ENCODE measurements at regions not wholly inside any gene's neighbourhood (a gene's known extent, or its start where the extent isn't known, plus 50 kb on each side); places are given as distances from the start of the nearest gene placed in this dataset.
A peak's percentile ranks its signal among the peaks of the same experiment; 100 is the strongest.

DNA sequence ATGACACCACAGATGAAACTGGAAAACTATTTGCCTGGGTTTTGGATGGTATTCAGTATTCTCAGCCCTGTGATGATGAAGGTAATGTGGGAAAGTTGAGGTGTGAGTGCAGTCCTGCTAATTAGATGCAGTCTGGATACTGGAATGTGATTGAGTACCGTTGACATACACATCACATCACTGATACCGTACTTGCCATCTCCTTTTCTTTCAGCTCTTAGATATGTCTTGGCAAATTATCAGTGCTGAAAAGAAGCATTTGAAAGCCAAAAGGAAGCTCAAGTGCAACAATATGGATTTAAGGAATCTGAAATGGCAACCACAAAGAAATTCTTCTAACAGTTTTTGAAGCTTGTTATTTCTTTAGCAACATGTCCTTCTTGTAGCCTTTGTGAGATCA, 381.4 kb upstream of the TGFBR2 start:
- no peak for DNase-seq

DNA sequence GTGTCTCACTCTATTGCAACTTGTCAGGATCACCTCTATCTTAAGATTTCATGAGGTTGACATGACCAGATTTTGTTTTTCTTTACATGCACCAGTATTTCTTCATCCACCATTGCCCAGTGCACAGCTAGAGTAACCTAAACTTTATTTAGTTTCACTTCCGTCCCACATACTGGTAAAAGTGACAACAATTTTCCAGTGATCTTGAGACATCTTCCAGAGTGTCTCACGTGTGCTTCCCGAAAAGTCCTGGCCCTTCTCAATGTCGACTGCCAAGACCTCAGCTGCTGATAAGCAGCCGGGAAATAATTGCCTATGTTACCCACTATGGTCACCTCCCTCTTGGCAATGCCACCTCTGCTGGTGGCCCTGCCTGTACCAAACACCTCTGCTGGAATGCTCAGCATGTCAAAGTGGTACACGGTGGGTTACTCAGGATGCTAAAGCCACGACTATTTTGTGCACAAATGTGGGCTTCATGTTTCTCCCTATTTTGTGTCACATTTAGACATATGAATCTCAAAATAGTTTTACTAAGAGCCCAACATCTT, 379.7 kb upstream of the TGFBR2 start:
- DNase-seq, result no peak

GRCh38 chr3:30227571-30228301, 378.7 kb upstream of the TGFBR2 start:
- DNase-seq, result no peak

- DNase-seq, result no peak
Observed at GRCh38 chr3:30228302-30228631, 378.1 kb upstream of the TGFBR2 start.

GRCh38 chr3:30231277-30232141, 374.9 kb upstream of the TGFBR2 start:
- peak; percentile 15 for DNase-seq

GRCh38 chr3:30232142-30232541, 374.3 kb upstream of the TGFBR2 start:
- no peak for DNase-seq

DNA sequence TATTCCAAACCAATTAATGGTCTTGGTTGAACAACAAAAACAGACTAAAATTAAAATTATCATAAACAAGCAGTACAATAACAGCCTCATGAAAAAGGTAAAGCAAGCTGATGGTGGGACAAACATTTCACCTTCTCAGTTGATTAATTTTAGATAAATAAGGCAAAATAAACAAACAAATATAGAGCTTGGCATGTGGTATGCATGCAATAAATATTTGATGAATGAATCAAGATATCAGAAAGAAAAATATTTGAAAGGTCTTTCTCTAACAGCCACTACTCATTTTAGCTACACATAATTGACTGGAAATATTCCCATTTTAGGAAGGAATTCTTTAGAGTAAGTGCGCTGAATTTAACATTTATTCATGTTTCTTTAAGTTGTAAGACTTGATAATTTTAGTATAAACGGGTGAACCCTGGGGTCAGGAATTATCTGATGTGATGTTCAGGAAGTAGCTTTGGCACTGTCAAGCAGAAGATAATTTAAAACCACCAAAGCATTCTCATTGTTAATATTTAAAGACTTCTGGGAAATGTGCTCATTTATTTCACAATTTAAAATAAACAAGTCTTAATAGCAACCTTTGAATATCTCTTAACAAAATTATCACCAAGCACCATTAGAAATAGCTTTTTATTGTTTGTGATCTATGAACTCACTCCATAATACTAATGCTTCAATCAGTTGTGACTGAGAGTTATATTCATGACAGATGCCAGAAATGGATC, 372.3 kb upstream of the TGFBR2 start:
- DNase-seq, result no peak

GRCh38 chr3:30236011-30236410, 370.4 kb upstream of the TGFBR2 start:
- DNase-seq, result no peak

DNA sequence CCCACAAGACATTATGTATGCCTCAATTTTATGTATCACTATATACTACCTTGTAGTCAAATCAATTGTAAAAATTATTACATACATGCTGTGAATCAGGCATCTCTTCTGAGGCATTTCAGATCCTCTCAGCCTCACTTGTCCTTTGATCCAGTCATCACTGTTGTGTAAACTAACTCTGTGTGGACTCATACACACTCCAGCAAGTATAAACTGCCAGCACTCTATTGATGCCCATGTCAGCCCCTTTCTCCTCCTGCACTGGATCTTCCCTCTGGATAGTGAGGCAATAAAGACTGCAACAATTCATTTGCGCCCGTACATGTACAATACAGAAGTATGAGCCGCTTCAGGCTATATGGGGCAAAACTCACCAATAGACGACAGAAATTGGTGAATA, 364.7 kb upstream of the TGFBR2 start:
- DNase-seq, result no peak

- peak; percentile 93 for DNase-seq
Observed at GRCh38 chr3:30245858-30246622, 360.4 kb upstream of the TGFBR2 start.

GRCh38 chr3:30248423-30248822, 358.0 kb upstream of the TGFBR2 start:
- DNase-seq, result no peak

DNA sequence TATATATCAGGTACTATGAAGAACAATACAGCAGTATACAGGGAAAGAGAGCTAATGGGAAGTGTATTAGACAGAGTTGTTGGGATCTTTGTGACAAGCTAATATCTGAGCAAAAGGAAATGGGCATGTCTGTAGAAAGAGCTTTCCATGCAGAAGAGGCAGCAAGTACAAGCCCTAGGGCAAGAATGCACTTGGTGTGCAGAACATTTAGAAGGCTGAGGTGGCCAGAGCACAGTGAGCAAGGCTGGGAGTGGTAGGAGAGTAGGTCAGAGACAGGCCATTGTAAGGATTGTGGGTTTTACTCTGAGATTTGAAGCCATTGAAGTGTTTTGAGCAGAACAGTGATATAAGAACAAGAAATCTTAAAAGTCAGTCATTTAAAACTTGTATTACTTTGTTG, 353.9 kb upstream of the TGFBR2 start:
- DNase-seq, result no peak

GRCh38 chr3:30253832-30254231, 352.6 kb upstream of the TGFBR2 start:
- peak; percentile 60 for DNase-seq

GRCh38 chr3:30256474-30256873, 349.9 kb upstream of the TGFBR2 start:
- no peak for DNase-seq

DNA sequence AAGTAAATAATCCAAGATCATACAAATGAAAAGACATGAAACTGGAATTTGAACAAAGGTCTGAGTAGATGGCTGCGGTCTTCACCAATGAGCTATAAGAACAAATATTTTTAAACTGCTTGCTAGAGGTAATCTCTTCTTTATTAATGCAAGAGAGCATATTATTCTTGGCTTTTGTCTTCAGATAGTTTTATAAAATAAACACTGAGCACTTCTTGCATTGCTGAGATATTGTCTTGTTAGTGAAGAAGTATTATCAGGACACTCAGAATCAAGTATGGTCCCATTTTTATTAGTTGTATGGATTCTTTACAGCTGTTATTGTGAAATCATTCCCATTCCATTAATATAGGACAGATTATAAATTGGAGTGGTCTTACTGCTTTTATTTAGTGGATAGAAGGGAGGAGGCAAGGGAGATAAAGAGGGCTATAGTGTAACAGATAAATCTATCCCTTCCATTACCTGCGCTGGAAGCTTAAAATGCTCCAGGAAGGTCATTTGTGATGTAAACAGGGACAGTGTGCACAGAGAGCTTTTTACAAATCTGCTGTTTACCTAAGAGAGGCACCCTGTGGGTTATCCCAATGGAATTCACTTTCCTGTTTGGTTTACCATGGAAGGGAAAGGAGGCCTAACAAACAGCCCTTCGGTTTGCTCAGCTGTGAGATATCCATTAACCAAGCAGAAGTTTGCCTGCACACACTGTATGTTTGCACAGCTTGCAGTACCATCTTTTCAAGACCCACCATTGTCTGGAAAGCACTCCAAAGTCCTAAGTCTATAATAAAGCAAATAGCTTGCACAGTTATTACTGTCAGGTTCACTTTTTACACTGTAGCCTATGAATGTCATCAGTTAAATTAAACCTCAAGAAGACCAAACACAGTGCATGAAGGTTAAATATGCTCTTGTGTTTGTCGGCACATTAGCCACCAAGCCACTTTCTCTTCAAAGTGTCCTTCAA, 347.7 kb upstream of the TGFBR2 start:
- peak; percentile 97 for DNase-seq

- DNase-seq, result no peak
Observed at GRCh38 chr3:30259730-30260129, 346.7 kb upstream of the TGFBR2 start.

DNA sequence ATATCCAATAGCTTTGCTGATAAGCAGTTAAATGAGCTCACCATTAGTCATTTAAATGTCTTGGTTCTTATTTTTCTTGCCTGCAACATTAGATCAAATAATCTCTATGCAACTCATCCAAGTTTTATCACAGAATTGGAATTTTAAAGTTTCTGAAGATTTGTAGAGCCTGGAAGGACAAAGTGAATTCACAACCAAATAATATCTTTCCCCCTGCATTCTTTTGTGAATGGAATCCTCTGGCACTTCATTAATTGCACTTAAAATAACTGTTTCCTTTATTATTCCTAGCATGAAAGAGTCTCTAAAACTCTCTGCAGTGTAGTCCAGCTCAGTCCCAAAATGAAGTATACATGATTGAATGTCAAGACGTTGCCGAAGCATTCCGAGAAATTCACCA, 345.6 kb upstream of the TGFBR2 start:
- DNase-seq, result no peak

DNA sequence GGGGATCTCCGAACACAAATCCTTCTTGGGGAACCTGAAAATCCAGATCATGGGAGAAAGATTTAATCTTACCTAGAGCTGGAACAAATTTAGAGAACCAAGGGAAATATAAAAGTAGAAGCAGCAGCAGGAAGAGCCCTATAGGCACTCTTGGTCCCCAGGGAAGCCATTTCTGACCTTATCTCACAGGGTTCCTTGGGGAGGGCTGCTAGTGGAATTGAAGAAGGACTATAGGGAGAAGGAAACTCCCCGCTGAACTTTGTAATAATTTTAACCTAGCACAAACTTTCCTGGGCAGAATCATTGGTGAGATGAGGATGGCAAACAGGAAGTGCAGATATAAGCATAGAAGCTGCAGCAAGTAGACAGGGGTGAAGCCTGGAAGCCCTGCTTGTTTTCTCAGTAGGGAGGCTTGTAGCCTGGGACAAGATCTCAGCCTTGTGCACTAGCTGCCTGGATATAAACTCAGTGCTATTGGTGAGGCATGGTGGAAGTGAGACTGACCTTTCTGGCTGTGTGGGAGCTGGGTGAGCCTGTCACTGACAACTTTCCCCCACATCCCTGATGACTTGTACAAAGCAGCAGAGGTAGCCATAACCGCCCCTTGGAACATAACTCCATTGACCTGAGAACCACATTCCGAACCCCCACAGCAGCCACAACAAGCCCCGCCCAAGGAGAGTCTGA, 343.0 kb upstream of the TGFBR2 start:
- DNase-seq, result no peak

DNA sequence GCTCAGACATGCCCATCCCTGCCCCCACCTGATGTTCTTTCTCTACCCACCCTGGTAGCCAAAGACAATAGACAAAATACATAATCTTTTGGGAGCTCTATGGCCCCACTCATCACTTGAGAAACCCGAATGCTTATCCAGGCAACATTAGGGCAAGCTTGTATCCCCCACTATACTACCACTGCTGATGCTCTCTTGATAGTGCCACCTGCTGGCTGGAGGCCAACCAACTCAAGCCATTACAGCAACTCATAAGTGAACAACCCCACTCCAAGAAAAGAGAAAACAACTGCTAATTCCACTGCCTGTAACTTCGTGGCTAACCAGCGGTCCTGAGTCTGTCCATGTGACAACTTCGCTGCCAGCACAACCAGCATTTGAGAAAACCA, 342.5 kb upstream of the TGFBR2 start:
- DNase-seq, result no peak

GRCh38 chr3:30266524-30266923, 339.9 kb upstream of the TGFBR2 start:
- DNase-seq, result no peak

GRCh38 chr3:30268288-30268687, 338.1 kb upstream of the TGFBR2 start:
- DNase-seq, result no peak

All from NCI-H69 (cell line).